GM19099 (cell line): ENCODE measurements at regions not wholly inside any gene's neighbourhood (a gene's known extent, or its start where the extent isn't known, plus 50 kb on each side); places are given as distances from the start of the nearest gene placed in this dataset.

Source experiments
- POLR2A ChIP-seq: IDR thresholded peaks from 3 replicates; pipeline ENCODE4 v1.6.1; 2011; ENCODE audit warnings: low read depth; ENCODE audit not compliant: insufficient read length; ENCODE audit errors: extremely low read depth

GRCh38 chr12:77362509-77363210, 297.3 kb upstream of the E2F7 start:
- no peak for TF ChIP-seq POLR2A

DNA sequence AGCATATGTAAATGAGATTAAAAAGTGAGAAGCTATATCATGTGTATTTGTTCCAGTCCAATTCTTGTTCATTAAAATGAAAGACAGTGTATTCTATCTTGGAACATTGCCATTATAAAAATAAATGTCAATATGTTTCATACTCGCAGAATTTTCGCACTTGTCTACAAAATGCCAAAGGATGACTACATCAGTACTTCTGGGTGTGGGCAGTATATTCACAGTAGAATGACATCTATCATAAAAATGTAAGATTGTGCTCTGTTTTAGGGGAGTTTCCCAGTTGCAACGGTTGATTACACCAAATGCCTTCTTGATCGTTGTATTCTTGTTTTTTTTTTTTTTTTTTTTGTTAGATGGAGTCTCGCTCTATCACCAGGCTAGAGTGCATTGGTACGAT, 292.3 kb upstream of the E2F7 start:
- no peak for TF ChIP-seq POLR2A

- no peak for TF ChIP-seq POLR2A
These were observed 289.5 kb upstream of the E2F7 start for GRCh38 chr12:77354766-77355362.

- no peak for TF ChIP-seq POLR2A
These were observed 287.6 kb upstream of the E2F7 start for GRCh38 chr12:77352946-77353345.

DNA sequence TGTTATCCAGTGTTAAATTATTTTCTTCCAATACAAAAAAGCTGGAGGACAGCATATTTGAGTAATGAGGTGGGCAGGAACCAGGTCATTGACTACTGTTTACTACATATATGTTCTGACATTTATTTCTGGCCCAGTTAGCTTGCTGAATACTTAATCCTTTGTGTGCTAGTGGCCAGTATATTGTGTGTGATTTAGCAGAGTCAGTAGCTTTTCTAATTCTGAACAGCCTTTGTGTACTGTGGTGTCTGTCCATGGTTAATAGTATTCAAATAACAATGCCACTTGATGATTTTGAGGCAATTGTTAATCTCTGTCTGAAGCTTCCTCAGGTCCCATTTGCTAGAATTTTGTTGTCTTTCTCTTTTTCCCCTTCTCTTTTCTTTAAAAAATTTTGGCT, 286.5 kb upstream of the E2F7 start:
- TF ChIP-seq POLR2A: no peak

GRCh38 chr12:77349689-77350370, 284.5 kb upstream of the E2F7 start:
- no peak for TF ChIP-seq POLR2A

DNA sequence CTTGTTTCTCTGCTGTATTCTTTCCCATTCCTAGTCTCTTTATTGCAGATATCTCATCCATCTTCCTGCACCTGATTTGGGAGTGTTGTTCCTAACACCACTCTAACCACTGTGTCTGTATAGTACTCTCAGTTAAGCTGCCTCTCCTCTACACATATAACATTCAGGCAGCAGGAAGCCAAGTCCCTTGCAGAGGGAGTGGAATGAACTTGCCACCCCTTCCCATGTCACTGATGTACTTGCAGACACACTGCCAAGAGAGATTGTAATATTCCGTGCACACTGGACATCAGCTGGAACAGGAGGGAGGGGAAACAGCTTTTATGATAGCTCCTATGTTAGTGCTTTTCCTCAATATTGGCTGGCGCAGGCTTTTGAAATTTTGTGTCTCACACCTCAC, 281.6 kb upstream of the E2F7 start:
- TF ChIP-seq POLR2A: no peak

GRCh38 chr12:77345336-77345735, 280.0 kb upstream of the E2F7 start:
- TF ChIP-seq POLR2A: no peak

GRCh38 chr12:77344651-77345050, 279.3 kb upstream of the E2F7 start:
- no peak for TF ChIP-seq POLR2A

DNA sequence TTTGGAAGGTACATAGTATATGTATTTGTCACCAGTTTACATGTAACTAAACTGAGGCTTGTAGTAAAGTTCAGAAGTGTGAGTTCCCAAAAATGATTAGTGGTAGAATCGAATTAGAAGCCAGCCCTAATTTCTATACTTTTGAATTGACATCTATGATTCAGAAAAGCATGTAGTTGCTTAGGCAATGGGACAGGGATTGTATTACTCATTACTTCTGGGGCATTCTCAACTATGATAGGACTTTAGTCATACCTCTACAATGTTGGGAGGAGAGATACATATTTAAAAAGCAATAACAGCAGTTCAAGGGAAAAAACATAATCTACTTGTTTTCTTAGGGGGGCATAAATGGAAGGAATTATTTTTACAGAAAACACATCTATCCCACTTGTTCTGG, 277.9 kb upstream of the E2F7 start:
- no peak for TF ChIP-seq POLR2A

- no peak for TF ChIP-seq POLR2A
These were observed 276.9 kb upstream of the E2F7 start for GRCh38 chr12:77342253-77342652.

GRCh38 chr12:77339610-77340009, 274.2 kb upstream of the E2F7 start:
- no peak for TF ChIP-seq POLR2A

- TF ChIP-seq POLR2A: no peak
These were observed 272.0 kb upstream of the E2F7 start for GRCh38 chr12:77337362-77337761.

- no peak for TF ChIP-seq POLR2A
These were observed 269.4 kb upstream of the E2F7 start for GRCh38 chr12:77334806-77335205.

DNA sequence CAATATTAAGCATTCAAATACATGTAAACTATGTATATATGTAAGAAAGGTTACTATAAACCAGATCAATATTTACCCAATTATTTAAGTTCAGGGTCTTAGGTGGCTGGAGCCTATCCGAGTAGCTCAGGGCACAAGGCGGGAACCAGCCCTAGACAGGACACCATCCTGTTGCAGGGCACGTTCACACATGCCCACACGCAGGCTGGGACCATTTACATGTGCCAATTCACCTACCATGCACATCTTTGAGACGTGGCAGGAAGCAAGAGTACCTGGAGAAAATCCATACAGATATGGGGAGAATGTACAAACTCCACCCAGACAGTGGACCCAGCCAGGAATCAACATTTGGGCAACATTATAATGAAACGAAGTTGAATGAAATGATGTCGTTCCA, 263.0 kb upstream of the E2F7 start:
- TF ChIP-seq POLR2A: no peak

DNA sequence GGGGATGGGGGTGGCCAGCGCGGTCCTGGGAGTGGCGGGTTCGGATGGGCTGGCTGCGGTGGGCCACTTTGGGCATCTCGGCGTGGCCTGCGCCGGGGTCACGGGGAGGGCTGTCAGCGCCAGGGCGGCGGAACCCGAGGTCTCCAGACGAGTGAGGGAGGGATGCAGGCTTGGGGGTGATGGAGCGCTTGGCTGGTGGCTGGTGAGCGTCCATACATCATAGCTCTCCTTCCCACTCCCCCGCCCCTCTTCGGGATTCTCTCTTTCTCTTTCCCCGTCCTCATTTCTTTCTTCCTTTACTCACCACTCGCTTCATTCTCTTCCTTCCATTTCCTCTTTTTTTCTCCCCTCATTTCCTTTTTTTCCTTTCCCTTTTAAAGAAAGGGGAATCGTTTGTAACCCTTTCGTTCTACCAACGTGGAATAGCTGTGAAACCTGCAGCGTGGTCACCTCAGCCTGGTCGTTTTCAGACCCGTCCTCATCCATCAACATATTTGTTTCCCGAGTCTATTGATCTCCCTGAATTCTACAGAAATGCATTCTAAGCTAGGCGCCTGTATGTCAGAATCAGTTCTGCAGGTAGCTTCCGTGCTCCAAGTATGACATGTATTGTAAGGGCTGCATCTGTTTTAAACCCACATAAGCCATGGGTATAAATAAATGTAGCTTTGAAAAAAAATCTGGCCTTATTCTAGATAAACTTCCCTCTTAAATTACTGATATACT, 260.3 kb upstream of the E2F7 start:
- TF ChIP-seq POLR2A: no peak

GRCh38 chr12:77324763-77325468, 259.5 kb upstream of the E2F7 start:
- TF ChIP-seq POLR2A: no peak
